Activated T-cell treated with anti-CD3 and anti-CD28 coated beads, Interleukin-2, amount 50 U/mL, for 48 hours (primary cell): ENCODE measurements at regions not wholly inside any gene's neighbourhood (a gene's known extent, or its start where the extent isn't known, plus 50 kb on each side); places are given as distances from the start of the nearest gene placed in this dataset.
"Not testable (repeated sequence)": the region's sequence is repeated elsewhere in the genome, so short reads cannot be mapped to it uniquely, and the experiment has no call there.

ENCODE experiments used
- DNase-seq, 2 experiments: peaks; one replicate each; pipeline ENCODE4 v3.0.0-alpha.2; 2020

- not testable (repeated sequence) for DNase-seq
Measured at GRCh38 chr3:8440142-8440541, 61.5 kb upstream of the LMCD1 start.

- DNase-seq, result no peak
Measured at GRCh38 chr3:8441969-8442559, 59.6 kb upstream of the LMCD1 start.

DNA sequence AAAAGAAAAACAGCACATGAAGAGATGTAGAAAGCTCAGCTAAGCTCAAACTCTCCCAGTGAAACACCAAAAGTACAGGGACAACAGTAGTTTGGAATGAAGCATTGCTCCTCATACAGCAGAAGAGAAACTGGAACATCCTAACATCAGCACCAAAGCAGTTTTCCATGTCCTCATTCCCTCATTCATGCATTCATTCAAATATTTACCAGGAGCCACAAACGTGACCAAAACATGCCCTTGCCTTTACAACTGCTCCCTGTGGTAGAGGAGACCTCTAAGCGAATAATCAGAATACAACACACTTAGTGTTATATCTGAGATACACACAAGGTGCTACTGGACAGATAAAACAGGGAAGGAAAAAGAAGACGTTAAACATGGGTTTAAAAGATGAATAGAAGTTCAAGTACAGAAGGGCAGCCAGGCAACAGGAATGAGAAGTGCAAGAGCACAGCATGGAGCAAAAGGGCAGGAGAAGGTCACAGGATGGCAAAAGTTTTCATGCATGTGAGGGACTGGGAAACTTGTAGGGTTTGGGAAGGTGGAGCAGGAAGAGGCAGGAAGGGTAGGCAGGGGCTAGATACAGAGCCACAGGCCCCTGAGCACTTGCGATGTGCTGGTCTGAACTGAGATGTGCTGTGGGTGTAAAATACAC lies 58.5 kb upstream of the LMCD1 start:
- DNase-seq, result no peak

DNA sequence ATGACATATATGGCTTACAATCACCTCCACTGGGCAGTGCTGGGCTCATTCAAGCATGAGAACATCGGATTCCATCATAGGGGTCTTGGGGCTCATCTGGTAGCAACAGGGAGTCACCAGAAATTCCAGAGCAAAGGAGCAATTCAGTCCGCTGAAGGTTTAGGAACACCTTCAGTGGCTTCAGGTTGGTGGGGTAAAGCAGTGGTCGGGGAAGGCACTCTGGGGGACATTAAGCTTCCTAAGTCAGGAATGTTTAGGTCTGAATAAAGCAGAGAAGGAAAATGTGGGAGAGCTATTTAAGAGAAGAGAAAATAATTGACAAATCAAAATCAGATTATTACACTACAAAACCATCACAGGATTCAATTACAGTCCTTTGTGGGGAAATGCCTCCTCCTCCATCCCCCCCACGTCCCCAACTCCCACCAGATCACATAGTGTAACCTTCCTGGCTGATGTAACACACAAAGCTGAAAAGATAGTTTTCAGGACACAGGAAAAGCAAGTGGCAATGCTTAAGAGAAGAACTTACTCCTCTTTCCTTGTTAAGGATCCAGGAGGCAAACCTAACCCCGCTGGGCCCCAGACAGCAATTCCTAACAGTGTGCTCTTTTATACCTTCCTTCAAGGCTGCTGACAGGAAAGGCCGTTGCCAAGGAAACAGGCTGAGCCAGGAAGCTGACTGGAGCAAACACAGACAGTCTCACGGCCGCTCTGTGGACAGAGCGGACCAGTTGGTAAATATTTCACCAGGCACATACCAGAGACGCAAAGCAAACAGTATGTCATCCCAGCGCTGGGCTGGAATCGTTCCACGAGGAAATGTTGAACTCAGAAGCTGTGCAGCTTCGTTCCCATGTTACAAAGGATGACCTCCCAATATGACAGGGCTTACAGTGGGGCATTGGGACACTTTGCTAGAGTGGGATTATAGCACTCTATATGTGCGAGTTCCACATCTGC lies 57.5 kb upstream of the LMCD1 start:
- DNase-seq, result no peak

DNA sequence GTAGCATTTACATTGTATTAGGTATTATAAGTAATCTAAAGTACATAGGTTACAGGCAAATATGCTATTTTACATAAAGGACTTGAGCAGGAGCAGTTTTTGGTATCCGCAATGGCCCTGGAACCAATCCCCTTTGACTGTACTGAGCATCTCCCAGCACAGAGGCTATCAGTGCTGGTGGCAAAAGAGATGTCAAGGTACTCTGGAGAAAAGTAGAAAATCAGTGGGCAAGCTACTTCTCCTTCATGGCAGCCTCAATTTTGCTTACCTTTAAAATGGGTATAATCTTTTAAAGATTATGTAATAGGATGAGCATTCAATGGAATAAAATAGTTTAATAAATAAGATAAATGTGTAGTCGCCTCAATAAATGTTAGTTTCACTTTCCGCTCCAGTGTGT lies 56.7 kb upstream of the LMCD1 start:
- no peak for DNase-seq

DNA sequence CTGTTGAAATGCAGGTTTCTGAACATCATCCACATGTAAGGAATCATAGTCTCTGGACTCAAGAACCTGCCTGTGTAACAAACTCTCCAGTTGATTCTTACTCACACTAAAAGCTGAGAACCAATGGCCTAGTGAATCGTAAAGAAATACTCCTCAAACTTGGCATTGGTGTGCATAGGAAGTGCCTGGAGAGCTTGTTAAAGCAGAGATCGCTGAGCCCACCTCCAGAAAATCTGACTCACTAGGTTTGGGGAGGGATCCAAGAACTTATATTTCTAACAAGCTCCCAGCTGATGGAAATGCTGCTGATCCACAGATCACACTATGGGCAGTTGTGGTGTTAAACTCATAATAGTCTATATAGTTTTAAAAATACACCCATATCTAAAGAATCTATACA lies 55.8 kb upstream of the LMCD1 start:
- DNase-seq, result no peak

- DNase-seq, result no peak
Measured at GRCh38 chr3:8446845-8447244, 54.8 kb upstream of the LMCD1 start.

DNA sequence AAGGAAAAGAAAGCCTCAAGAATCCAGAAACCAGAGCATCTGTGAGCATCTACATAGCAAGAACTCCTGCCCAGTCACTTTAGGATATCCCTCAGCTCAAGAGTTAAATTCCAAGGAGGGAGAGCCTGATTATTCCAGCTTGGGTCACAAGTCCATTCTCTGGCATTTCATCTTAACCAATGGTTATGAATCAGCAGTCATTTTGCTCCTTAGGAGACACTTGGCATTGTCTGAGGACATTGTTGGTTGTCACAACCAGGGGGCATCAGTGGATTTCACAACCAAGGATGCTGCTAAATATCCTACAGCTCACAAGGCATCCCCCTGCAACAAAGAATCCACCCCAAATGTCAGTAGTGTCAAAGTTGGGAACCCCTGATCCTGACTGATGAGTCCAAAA lies 51.0 kb upstream of the LMCD1 start:
- no peak for DNase-seq

DNA sequence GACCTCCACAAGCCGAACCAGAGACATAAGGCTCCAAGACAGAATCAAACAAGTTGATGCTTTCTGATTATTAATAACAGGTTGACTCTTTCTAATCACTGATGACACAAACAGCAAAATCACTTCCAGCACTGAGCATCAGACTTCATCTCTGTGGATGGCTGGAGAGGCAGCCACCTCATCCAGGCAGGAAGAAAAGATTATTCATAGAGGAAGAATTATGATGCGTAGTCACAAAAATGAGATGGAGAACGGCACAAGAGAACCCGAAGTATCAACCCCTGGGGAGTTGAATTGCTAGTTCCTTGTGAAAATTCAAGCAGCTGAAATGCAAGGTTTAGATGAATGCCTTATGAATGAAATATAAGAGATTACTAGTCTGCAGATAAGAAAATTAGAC lies 49.9 kb upstream of the LMCD1 start:
- DNase-seq, result no peak
